H1 (cell line): ENCODE measurements at regions not wholly inside any gene's neighbourhood (a gene's known extent, or its start where the extent isn't known, plus 50 kb on each side); places are given as distances from the start of the nearest gene placed in this dataset.

Source experiments
- CTCF ChIA-PET: fragments of 300-600 bp; sonication (Branson Sonifier 250); formaldehyde crosslinking; loops from one replicate; lab custom pipeline; 2021; ENCODE audit not compliant: partially characterized antibody; lab: Charles Lee
- POLR2A ChIA-PET: fragments of 300-600 bp; sonication (Branson Sonifier 250); formaldehyde crosslinking; loops from one replicate; lab custom pipeline; 2021; ENCODE audit warnings: inconsistent platforms; ENCODE audit not compliant: partially characterized antibody; lab: Charles Lee
- DNase-seq, 2 experiments: peaks; one replicate each; pipeline versions ENCODE4 v3.0.0 to v3.0.0-alpha.2; 2010 to 2022; ENCODE audit warnings: low spot score in 2 of 2, low read depth in 1 of 2, mixed read lengths in 1 of 2
- FAIRE-seq: peaks from 2 replicates; lab custom pipeline; 2011; peaks lifted over from hg19 to GRCh38; lab: Jason Lieb, UNC
- H2AFZ ChIP-seq: 2 replicates; pipeline ENCODE4 v1.8.1; 2012; ENCODE audit warnings: low read length, inconsistent platforms
- H2AK5ac ChIP-seq: 2 replicates; pipeline ENCODE4 v1.6.1; 2013; ENCODE audit warnings: low read depth, low read length
- H2BK120ac ChIP-seq: replicated peaks from 2 replicates; pipeline ENCODE3; 2013; ENCODE audit warnings: low read depth, low read length, inconsistent platforms
- H2BK12ac ChIP-seq: 2 replicates; pipeline ENCODE4 v1.6.1; 2013; ENCODE audit warnings: low read depth, low read length
- H2BK15ac ChIP-seq: 2 replicates; pipeline ENCODE4 v1.6.1; 2013; ENCODE audit warnings: low read length
- H2BK20ac ChIP-seq: 2 replicates; pipeline ENCODE4 v1.6.1; 2013; ENCODE audit warnings: low read length
- H2BK5ac ChIP-seq: 2 replicates; pipeline ENCODE4 v1.6.1; 2013; ENCODE audit warnings: low read depth, low read length
- H3K14ac ChIP-seq: 2 replicates; pipeline ENCODE4 v1.6.1; 2013; ENCODE audit warnings: inconsistent platforms; ENCODE audit not compliant: insufficient read length
- H3K18ac ChIP-seq: 2 replicates; pipeline ENCODE4 v1.6.1; 2013; ENCODE audit warnings: low read length; ENCODE audit errors: extremely low read depth
- H3K23ac ChIP-seq: 2 replicates; pipeline ENCODE4 v1.6.1; 2013; ENCODE audit warnings: inconsistent platforms; ENCODE audit not compliant: insufficient read length
- H3K23me2 ChIP-seq: 2 replicates; pipeline ENCODE4 v1.6.1; 2013; ENCODE audit warnings: low read depth, low read length
- H3K27ac ChIP-seq: 2 replicates; pipeline ENCODE4 v1.6.1; 2011; ENCODE audit warnings: low read depth, low read length, inconsistent platforms
- H3K27me3 ChIP-seq, 4 experiments: replicated peaks in 1 of 4; 1 replicate in 1 of 4; 2 replicates in 3 of 4; pipeline versions ENCODE4 v1.6.1 to v1.8.1; 2011 to 2013; ENCODE audit warnings: low read length in 3 of 4, mild to moderate bottlenecking in 3 of 4, inconsistent platforms in 2 of 4, mixed read lengths in 2 of 4, moderate library complexity in 1 of 4; ENCODE audit not compliant: control insufficient read depth in 3 of 4, insufficient read depth in 3 of 4; ENCODE audit errors: extremely low read depth in 1 of 4
- H3K36me3 ChIP-seq, 4 experiments: 2 replicates each; pipeline versions ENCODE4 v1.6.1 to v1.8.1; 2011 to 2013; ENCODE audit warnings: mild to moderate bottlenecking in 4 of 4, low read length in 3 of 4, moderate library complexity in 2 of 4, control low read depth in 1 of 4, inconsistent platforms in 1 of 4; ENCODE audit not compliant: insufficient read depth in 4 of 4, control insufficient read depth in 2 of 4
- H3K4ac ChIP-seq: replicated peaks from 2 replicates; pipeline ENCODE3; 2013; ENCODE audit warnings: low read length, low read depth, mixed read lengths, inconsistent platforms; ENCODE audit not compliant: insufficient read length
- H3K4me1 ChIP-seq, 4 experiments: replicated peaks in 1 of 4; 1 replicate in 1 of 4; 2 replicates in 3 of 4; pipeline versions ENCODE4 v1.6.1 to v1.8.1; 2011 to 2013; ENCODE audit warnings: low read length in 3 of 4, inconsistent platforms in 2 of 4, mixed read lengths in 1 of 4; ENCODE audit not compliant: insufficient read depth in 4 of 4, control insufficient read depth in 3 of 4
- H3K4me2 ChIP-seq, 2 experiments: 2 replicates each; pipeline versions ENCODE4 v1.6.1 to v1.8.1; 2011 to 2013; ENCODE audit warnings: low read depth in 2 of 2, low read length in 2 of 2, control low read depth in 1 of 2, inconsistent platforms in 1 of 2, mild to moderate bottlenecking in 1 of 2; ENCODE audit not compliant: insufficient read depth in 1 of 2
- H3K4me3 ChIP-seq, 4 experiments: fragments of 200-600, 300-600 bp in 1 of 4; sonication (generic), shearing (Covaris generic), sonication (Bioruptor Twin) in 1 of 4; 2 replicates each; pipeline versions ENCODE4 v1.5.1 to v1.8.1; 2011 to 2016; ENCODE audit warnings: low read length in 4 of 4, low read depth in 3 of 4, control low read depth in 2 of 4, inconsistent platforms in 2 of 4, mild to moderate bottlenecking in 2 of 4, mixed read lengths in 1 of 4, moderate library complexity in 1 of 4; ENCODE audit not compliant: insufficient read depth in 2 of 4; ENCODE audit errors: extremely low read depth in 1 of 4
- H3K56ac ChIP-seq: replicated peaks from 2 replicates; pipeline ENCODE3; 2013; ENCODE audit warnings: low read depth, mild to moderate bottlenecking, mixed read lengths, low read length, inconsistent platforms; ENCODE audit not compliant: insufficient read length
- H3K79me1 ChIP-seq: 2 replicates; pipeline ENCODE4 v1.6.1; 2013; ENCODE audit warnings: low read depth, low read length, control low read depth
- H3K79me2 ChIP-seq, 2 experiments: 2 replicates each; pipeline versions ENCODE4 v1.6.1 to v1.8.1; 2012 to 2013; ENCODE audit warnings: low read length in 2 of 2, mild to moderate bottlenecking in 2 of 2, inconsistent platforms in 1 of 2; ENCODE audit not compliant: insufficient read depth in 2 of 2, control insufficient read depth in 1 of 2
- H3K9ac ChIP-seq, 4 experiments: replicated peaks in 1 of 4; 1 replicate in 1 of 4; 2 replicates in 3 of 4; pipeline versions ENCODE4 v1.6.1 to v1.8.1; 2011 to 2013; ENCODE audit warnings: low read depth in 3 of 4, low read length in 3 of 4, control low read depth in 2 of 4, mild to moderate bottlenecking in 2 of 4, moderate library complexity in 2 of 4, inconsistent platforms in 1 of 4; ENCODE audit errors: extremely low read depth in 1 of 4
- H3K9me3 ChIP-seq, 2 experiments: 2 replicates each; pipeline versions ENCODE4 v1.6.1 to v1.8.1; 2012 to 2013; ENCODE audit warnings: mild to moderate bottlenecking in 2 of 2, moderate library complexity in 2 of 2, control low read depth in 1 of 2, inconsistent platforms in 1 of 2, low read depth in 1 of 2, low read length in 1 of 2, mixed read lengths in 1 of 2; ENCODE audit not compliant: insufficient read depth in 2 of 2
- H4K20me1 ChIP-seq, 2 experiments: replicated peaks in 1 of 2; 2 replicates each; pipeline versions ENCODE3 to v1.8.1; 2011 to 2013; ENCODE audit warnings: inconsistent platforms in 2 of 2, low read length in 2 of 2, mild to moderate bottlenecking in 1 of 2; ENCODE audit not compliant: insufficient read depth in 2 of 2, control insufficient read depth in 1 of 2
- H4K5ac ChIP-seq: 2 replicates; pipeline ENCODE4 v1.6.1; 2013; ENCODE audit warnings: low read length, low read depth, mixed read lengths, inconsistent platforms; ENCODE audit not compliant: insufficient read length
- H4K8ac ChIP-seq: 2 replicates; pipeline ENCODE4 v1.8.0; 2013; ENCODE audit warnings: mild to moderate bottlenecking, moderate library complexity, low read length, inconsistent platforms; ENCODE audit not compliant: insufficient read depth; ENCODE audit errors: extremely low read depth
- H4K91ac ChIP-seq: replicated peaks from 2 replicates; pipeline ENCODE3; 2013; ENCODE audit warnings: low read length, mixed read lengths, inconsistent platforms; ENCODE audit not compliant: insufficient read length
- TAF1 ChIP-seq: IDR thresholded peaks from 2 replicates; pipeline ENCODE4 v1.6.1; 2011; ENCODE audit warnings: mild to moderate bottlenecking, low read depth, low read length
- WGBS, 2 experiments: shearing (Covaris generic) in 1 of 2; methylation state at CpG; one replicate each; pipeline versions ENCODE4 v1.1.6 to v1.1.7; 2013 to 2015; ENCODE audit warnings: low lambda C conversion rate in 2 of 2, mixed read lengths in 2 of 2, inconsistent platforms in 1 of 2, low coverage in 1 of 2, missing lambda C conversion rate in 1 of 2; ENCODE audit not compliant: insufficient replicate concordance in 2 of 2, insufficient coverage in 1 of 2, insufficient read length in 1 of 2; ENCODE audit errors: extremely low coverage in 1 of 2, missing lambda C conversion rate in 1 of 2; 5-methylcytosine and 5-hydroxymethylcytosine counted together
- TF ChIP-seq, protein P1 (sequence below): IDR thresholded peaks from 2 replicates; pipeline ENCODE4 v1.6.1; 2012; ENCODE audit warnings: low read length, inconsistent platforms

DNA sequence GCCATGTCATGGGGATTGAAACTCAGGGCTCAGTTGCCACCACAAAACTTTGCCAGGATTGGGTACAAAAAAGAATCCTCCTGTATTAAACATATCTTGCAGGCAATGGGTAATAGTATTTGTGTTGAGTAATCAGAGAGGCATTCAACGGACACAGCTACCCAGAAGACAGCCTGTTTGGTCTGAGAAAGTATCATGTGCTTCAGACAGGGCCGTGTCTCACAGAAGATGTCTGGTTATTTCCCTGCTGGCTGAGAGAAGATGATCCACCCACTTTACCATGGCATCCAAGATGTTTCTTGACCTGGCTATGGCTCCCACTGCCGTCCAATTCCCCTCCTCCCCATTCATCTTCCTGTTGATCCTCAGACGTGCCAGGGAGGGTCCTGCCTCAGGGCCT lies 304.3 kb upstream of the XYLT1 start:
- Histone ChIP-seq H3K4me1 (peaks cover 0 to 7% (median 3%) of the 10 kb centered on the region in 4 experiments; a peak in 4 of 7 replicates), H2AFZ (no peak overlapping the region), H3K9me3 (no peaks in the 10 kb centered on the region), H3K27me3 (no peaks in the 10 kb centered on the region), H3K9ac (no peak overlapping the region), H4K91ac (no peak overlapping the region), H2BK5ac (no peak overlapping the region), H4K8ac (no peak overlapping the region), H2BK120ac (no peak overlapping the region), H4K5ac (no peak overlapping the region), H3K4me3 (no peak overlapping the region), H2BK12ac (no peak overlapping the region), H2BK15ac (no peak overlapping the region), H3K14ac (no peak overlapping the region), H3K23me2 (no peaks in the 10 kb centered on the region), H3K4me2 (no peak overlapping the region), H3K36me3 (no peaks in the 10 kb centered on the region), H4K20me1 (no peaks in the 10 kb centered on the region), H2AK5ac (no peak overlapping the region; the same call in 1 of the 2 replicates), H3K4ac (no peak overlapping the region), H3K27ac (no peak overlapping the region), H3K79me2 (no peaks in the 10 kb centered on the region), H3K79me1 (no peaks in the 10 kb centered on the region), H2BK20ac (no peak overlapping the region), H3K23ac (no peak overlapping the region), H3K18ac (no peak overlapping the region), H3K56ac (no peak overlapping the region)
- FAIRE-seq, result no peak
- CTCF ChIA-PET, result interaction anchor here (1.2 to 2.1 kb wide), 3 partner anchors 8 to 230 kb away, joined by 5 to 8 read pairs (median 8); no protein-coding TSS in a partner anchor
- TF ChIP-seq, protein P1, sequence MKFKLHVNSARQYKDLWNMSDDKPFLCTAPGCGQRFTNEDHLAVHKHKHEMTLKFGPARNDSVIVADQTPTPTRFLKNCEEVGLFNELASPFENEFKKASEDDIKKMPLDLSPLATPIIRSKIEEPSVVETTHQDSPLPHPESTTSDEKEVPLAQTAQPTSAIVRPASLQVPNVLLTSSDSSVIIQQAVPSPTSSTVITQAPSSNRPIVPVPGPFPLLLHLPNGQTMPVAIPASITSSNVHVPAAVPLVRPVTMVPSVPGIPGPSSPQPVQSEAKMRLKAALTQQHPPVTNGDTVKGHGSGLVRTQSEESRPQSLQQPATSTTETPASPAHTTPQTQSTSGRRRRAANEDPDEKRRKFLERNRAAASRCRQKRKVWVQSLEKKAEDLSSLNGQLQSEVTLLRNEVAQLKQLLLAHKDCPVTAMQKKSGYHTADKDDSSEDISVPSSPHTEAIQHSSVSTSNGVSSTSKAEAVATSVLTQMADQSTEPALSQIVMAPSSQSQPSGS, result no peak
- no peak for TF ChIP-seq TAF1
- no peak for DNase-seq
- WGBS, 2 experiments, result 78% methylated on average over 4 of the region's 4 CpGs; no CpG with 5 or more reads in 1 of the 2 experiments
- POLR2A ChIA-PET, result interaction anchor here (0.6 kb wide), 1 partner anchor 24 kb away, joined by 3 read pairs; no protein-coding TSS in a partner anchor
